ENCODE measurements at regions not wholly inside any gene's neighbourhood (a gene's known extent, or its start where the extent isn't known, plus 50 kb on each side); places are given as distances from the start of the nearest gene placed in this dataset.

GRCh38 chr12:67842124-67842523 is 147.1 kb upstream of the IFNG-AS1 start:
- TF ChIP-seq TAF1 (IDR thresholded peaks at IDR 0.05; ENCODE audit: low read depth, low read length) (no peak), SPI1 (IDR thresholded peaks at IDR 0.05; ENCODE audit: low read depth, low read length) (no peak), POLR2AphosphoS5 (IDR thresholded peaks at IDR 0.05; ENCODE audit: low read depth, low read length) (no peak), PAX5 (IDR thresholded peaks at IDR 0.05; ENCODE audit: insufficient read depth, low read length, severe bottlenecking) (no peak), POLR2A (IDR thresholded peaks at IDR 0.05; ENCODE audit: low read depth, low read length) (no peak), POU2F2 (IDR thresholded peaks at IDR 0.05; ENCODE audit: low read depth, low read length) (no peak)
- FAIRE-seq (no peak), DNase-seq (ENCODE audit: insufficient read length, low spot score) (no peak)

- DNase-seq (ENCODE audit: insufficient read length, low spot score), result no peak
- no peak for TF ChIP-seq POU2F2 (IDR thresholded peaks at IDR 0.05; ENCODE audit: low read depth, low read length)
- no peak for TF ChIP-seq POLR2AphosphoS5 (IDR thresholded peaks at IDR 0.05; ENCODE audit: low read depth, low read length)
- no peak for TF ChIP-seq SPI1 (IDR thresholded peaks at IDR 0.05; ENCODE audit: low read depth, low read length)
- no peak for TF ChIP-seq TAF1 (IDR thresholded peaks at IDR 0.05; ENCODE audit: low read depth, low read length)
- TF ChIP-seq PAX5 (IDR thresholded peaks at IDR 0.05; ENCODE audit: insufficient read depth, low read length, severe bottlenecking), result no peak
- no peak for TF ChIP-seq POLR2A (IDR thresholded peaks at IDR 0.05; ENCODE audit: low read depth, low read length)
- no peak for FAIRE-seq
These were observed 146.0 kb upstream of the IFNG-AS1 start for GRCh38 chr12:67843257-67843656.

GRCh38 chr12:67852701-67853100 is 136.5 kb upstream of the IFNG-AS1 start:
- DNase-seq (ENCODE audit: insufficient read length, low spot score), result no peak
- TF ChIP-seq POU2F2 (IDR thresholded peaks at IDR 0.05; ENCODE audit: low read depth, low read length) (no peak), TAF1 (IDR thresholded peaks at IDR 0.05; ENCODE audit: low read depth, low read length) (no peak), POLR2AphosphoS5 (IDR thresholded peaks at IDR 0.05; ENCODE audit: low read depth, low read length) (no peak), PAX5 (IDR thresholded peaks at IDR 0.05; ENCODE audit: insufficient read depth, low read length, severe bottlenecking) (no peak), POLR2A (IDR thresholded peaks at IDR 0.05; ENCODE audit: low read depth, low read length) (no peak), SPI1 (IDR thresholded peaks at IDR 0.05; ENCODE audit: low read depth, low read length) (no peak)
- FAIRE-seq, result no peak

- FAIRE-seq (no peak), DNase-seq (ENCODE audit: insufficient read length, low spot score) (no peak)
- TF ChIP-seq POLR2A (IDR thresholded peaks at IDR 0.05; ENCODE audit: low read depth, low read length), result no peak
- no peak for TF ChIP-seq TAF1 (IDR thresholded peaks at IDR 0.05; ENCODE audit: low read depth, low read length)
- TF ChIP-seq POU2F2 (IDR thresholded peaks at IDR 0.05; ENCODE audit: low read depth, low read length), result no peak
- no peak for TF ChIP-seq SPI1 (IDR thresholded peaks at IDR 0.05; ENCODE audit: low read depth, low read length)
- no peak for TF ChIP-seq POLR2AphosphoS5 (IDR thresholded peaks at IDR 0.05; ENCODE audit: low read depth, low read length)
- TF ChIP-seq PAX5 (IDR thresholded peaks at IDR 0.05; ENCODE audit: insufficient read depth, low read length, severe bottlenecking), result no peak
These were observed 136.0 kb upstream of the IFNG-AS1 start for GRCh38 chr12:67853204-67853603.

- TF ChIP-seq POU2F2 (IDR thresholded peaks at IDR 0.05; ENCODE audit: low read depth, low read length) (no peak), SPI1 (IDR thresholded peaks at IDR 0.05; ENCODE audit: low read depth, low read length) (no peak), POLR2AphosphoS5 (IDR thresholded peaks at IDR 0.05; ENCODE audit: low read depth, low read length) (no peak), TAF1 (IDR thresholded peaks at IDR 0.05; ENCODE audit: low read depth, low read length) (no peak), PAX5 (IDR thresholded peaks at IDR 0.05; ENCODE audit: insufficient read depth, low read length, severe bottlenecking) (no peak), POLR2A (IDR thresholded peaks at IDR 0.05; ENCODE audit: low read depth, low read length) (no peak)
- DNase-seq (ENCODE audit: insufficient read length, low spot score), result no peak
- FAIRE-seq, result no peak
These were observed 134.9 kb upstream of the IFNG-AS1 start for GRCh38 chr12:67854351-67854750.

GRCh38 chr12:67855103-67855502 is 134.1 kb upstream of the IFNG-AS1 start:
- no peak for DNase-seq (ENCODE audit: insufficient read length, low spot score)
- TF ChIP-seq TAF1 (IDR thresholded peaks at IDR 0.05; ENCODE audit: low read depth, low read length), result no peak
- no peak for TF ChIP-seq PAX5 (IDR thresholded peaks at IDR 0.05; ENCODE audit: insufficient read depth, low read length, severe bottlenecking)
- no peak for TF ChIP-seq SPI1 (IDR thresholded peaks at IDR 0.05; ENCODE audit: low read depth, low read length)
- TF ChIP-seq POLR2AphosphoS5 (IDR thresholded peaks at IDR 0.05; ENCODE audit: low read depth, low read length), result no peak
- TF ChIP-seq POU2F2 (IDR thresholded peaks at IDR 0.05; ENCODE audit: low read depth, low read length), result no peak
- FAIRE-seq, result no peak

GRCh38 chr12:67871231-67871630 is 118.0 kb upstream of the IFNG-AS1 start:
- DNase-seq (ENCODE audit: insufficient read length, low spot score) (no peak), FAIRE-seq (no peak)
- no peak for TF ChIP-seq POLR2A (IDR thresholded peaks at IDR 0.05; ENCODE audit: low read depth, low read length)
- no peak for TF ChIP-seq PAX5 (IDR thresholded peaks at IDR 0.05; ENCODE audit: insufficient read depth, low read length, severe bottlenecking)
- TF ChIP-seq POU2F2 (IDR thresholded peaks at IDR 0.05; ENCODE audit: low read depth, low read length), result no peak
- no peak for TF ChIP-seq SPI1 (IDR thresholded peaks at IDR 0.05; ENCODE audit: low read depth, low read length)
- no peak for TF ChIP-seq TAF1 (IDR thresholded peaks at IDR 0.05; ENCODE audit: low read depth, low read length)
- TF ChIP-seq POLR2AphosphoS5 (IDR thresholded peaks at IDR 0.05; ENCODE audit: low read depth, low read length), result no peak

GRCh38 chr12:67873355-67873754 is 115.9 kb upstream of the IFNG-AS1 start:
- DNase-seq (ENCODE audit: insufficient read length, low spot score) (no peak), FAIRE-seq (no peak)
- TF ChIP-seq TAF1 (IDR thresholded peaks at IDR 0.05; ENCODE audit: low read depth, low read length) (no peak), POLR2A (IDR thresholded peaks at IDR 0.05; ENCODE audit: low read depth, low read length) (no peak)

GRCh38 chr12:67876305-67876915 is 112.8 kb upstream of the IFNG-AS1 start:
- DNase-seq (ENCODE audit: insufficient read length, low spot score) (no peak), FAIRE-seq (no peak)
- TF ChIP-seq POLR2AphosphoS5 (IDR thresholded peaks at IDR 0.05; ENCODE audit: low read depth, low read length) (no peak), POU2F2 (IDR thresholded peaks at IDR 0.05; ENCODE audit: low read depth, low read length) (no peak)

GRCh38 chr12:67877727-67878126 is 111.5 kb upstream of the IFNG-AS1 start:
- DNase-seq (ENCODE audit: insufficient read length, low spot score), result no peak
- TF ChIP-seq SPI1 (IDR thresholded peaks at IDR 0.05; ENCODE audit: low read depth, low read length), result no peak
- FAIRE-seq, result no peak
